ENCODE measurements at regions not wholly inside any gene's neighbourhood (a gene's known extent, or its start where the extent isn't known, plus 50 kb on each side); places are given as distances from the start of the nearest gene placed in this dataset.

- Histone ChIP-seq H2BK12ac (ENCODE audit: insufficient read length, low read depth, low read length) (no peak overlapping the region), H3K4ac (ENCODE audit: low read depth, low read length) (no peak overlapping the region), H2BK120ac (ENCODE audit: low read depth, low read length, poor library complexity, severe bottlenecking) (no peak overlapping the region), H3K14ac (ENCODE audit: insufficient read depth, low read length) (no peak overlapping the region; the same call in 1 of the 2 replicates), H4K5ac (ENCODE audit: insufficient read length, low read depth, low read length) (no peak overlapping the region), H3K79me1 (ENCODE audit: insufficient read depth, low read depth, low read length, poor library complexity, severe bottlenecking) (no peaks in the 10 kb centered on the region), H4K8ac (replicated peaks; ENCODE audit: insufficient read length, low read depth, low read length) (no peak overlapping the region), H2BK15ac (ENCODE audit: low read depth, low read length) (no peak overlapping the region), H4K91ac (ENCODE audit: insufficient read length, low read depth, low read length) (no peak overlapping the region), H3K23ac (ENCODE audit: insufficient read length, low read depth, low read length) (no peak overlapping the region), H3K9ac (ENCODE audit: extremely low read depth, insufficient read length, low read length) (no peak overlapping the region), H3K4me2 (ENCODE audit: insufficient read depth, insufficient read length, low read length) (no peak overlapping the region), H4K20me1 (ENCODE audit: control insufficient read depth, insufficient read depth, insufficient read length) (no peaks in the 10 kb centered on the region), H3K79me2 (ENCODE audit: insufficient read depth, low read length) (no peaks in the 10 kb centered on the region), H2AFZ (ENCODE audit: low read length) (no peak overlapping the region), H3K4me1 (ENCODE audit: insufficient read depth, low read length) (no peaks in the 10 kb centered on the region), H3K23me2 (ENCODE audit: insufficient read length, low read depth, low read length, poor library complexity, severe bottlenecking) (no peaks in the 10 kb centered on the region), H3K27me3 (ENCODE audit: insufficient read depth, low read length) (no peaks in the 10 kb centered on the region), H2BK5ac (ENCODE audit: insufficient read length, low read length) (no peak overlapping the region), H2BK20ac (ENCODE audit: low read depth, low read length, poor library complexity, severe bottlenecking) (no peak overlapping the region), H3K56ac (ENCODE audit: insufficient read length, low read depth, low read length) (no peak overlapping the region), H3K9me3 (ENCODE audit: control insufficient read depth, low read depth, low read length) (no peaks in the 10 kb centered on the region), H2AK5ac (ENCODE audit: insufficient read length, low read length) (no peak overlapping the region), H3K18ac (ENCODE audit: insufficient read length, low read depth, low read length) (no peak overlapping the region), H3K27ac (ENCODE audit: insufficient read length, low read depth, low read length) (no peak overlapping the region), H3T11ph (ENCODE audit: low read length) (no peak overlapping the region)
- Mint-ChIP-seq H3K4me1 (peaks cover 16 to 25% of the 10 kb centered on the region in 2 experiments), H3K9me3 (no peaks in the 10 kb centered on the region; a peak in 1 of 5 replicates), H3K4me3 (no peak overlapping the region), H3K36me3 (ENCODE audit: insufficient read depth in 1 of 3, low read depth in 3 of 3) (no peaks in the 10 kb centered on the region), H3K27me3 (ENCODE audit: low read depth) (peaks cover 19% of the 10 kb centered on the region), H3K27ac (no peak overlapping the region)
- no CpG with 5 or more reads among the region's 14 CpGs for WGBS (ENCODE audit: extremely low coverage, insufficient read length, low lambda C conversion rate)
- no peak for DNase-seq
- TF ChIP-seq CTCF (conservative IDR thresholded peaks at IDR 0.05): no peak
These were observed 222.3 kb downstream of the TEX29 start for GRCh38 chr13:111542530-111543341.
